NCI-H1436 treated with DMSO at 0.1 percent for 48 hours (cell line): ENCODE measurements at regions not wholly inside any gene's neighbourhood (a gene's known extent, or its start where the extent isn't known, plus 50 kb on each side); places are given as distances from the start of the nearest gene placed in this dataset.
"Not testable (repeated sequence)": the region's sequence is repeated elsewhere in the genome, so short reads cannot be mapped to it uniquely, and the experiment has no call there.

ENCODE experiments used
- DNase-seq: peaks from one replicate; lab custom pipeline; 2025; lab: John Stamatoyannopoulos, UW

GRCh38 chr5:103745353-103746065, 182.9 kb upstream of the NUDT12 start:
- DNase-seq = no peak

- no peak for DNase-seq
These were observed 181.6 kb upstream of the NUDT12 start for GRCh38 chr5:103744159-103744558.

GRCh38 chr5:103743421-103743820, 180.8 kb upstream of the NUDT12 start:
- DNase-seq = no peak

- DNase-seq = no peak
These were observed 179.4 kb upstream of the NUDT12 start for GRCh38 chr5:103741984-103742383.

- not testable (repeated sequence) for DNase-seq
These were observed 173.8 kb upstream of the NUDT12 start for GRCh38 chr5:103736343-103736742.

GRCh38 chr5:103724271-103724670, 161.7 kb upstream of the NUDT12 start:
- DNase-seq = no peak

- DNase-seq = no peak
These were observed 158.6 kb upstream of the NUDT12 start for GRCh38 chr5:103721183-103721582.

GRCh38 chr5:103718108-103718507, 155.5 kb upstream of the NUDT12 start:
- DNase-seq = no peak

- DNase-seq = no peak
These were observed 146.0 kb upstream of the NUDT12 start for GRCh38 chr5:103708601-103709000.

- no peak for DNase-seq
These were observed 144.5 kb upstream of the NUDT12 start for GRCh38 chr5:103706939-103707682.

GRCh38 chr5:103703617-103704016, 141.0 kb upstream of the NUDT12 start:
- no peak for DNase-seq

GRCh38 chr5:103693517-103693916, 130.9 kb upstream of the NUDT12 start:
- no peak for DNase-seq

GRCh38 chr5:103690676-103691075, 128.1 kb upstream of the NUDT12 start:
- DNase-seq = peak; percentile 56

- no peak for DNase-seq
These were observed 117.3 kb upstream of the NUDT12 start for GRCh38 chr5:103679873-103680272.

GRCh38 chr5:103676198-103676597, 113.6 kb upstream of the NUDT12 start:
- DNase-seq = not testable (repeated sequence)

- no peak for DNase-seq
These were observed 112.2 kb upstream of the NUDT12 start for GRCh38 chr5:103674739-103675138.

- peak; percentile 100 for DNase-seq
These were observed 111.7 kb upstream of the NUDT12 start for GRCh38 chr5:103674251-103674650.

GRCh38 chr5:103669615-103670014, 107.0 kb upstream of the NUDT12 start:
- DNase-seq = peak; percentile 95

GRCh38 chr5:103668281-103668680, 105.7 kb upstream of the NUDT12 start:
- DNase-seq = peak; percentile 36

GRCh38 chr5:103667068-103667467, 104.5 kb upstream of the NUDT12 start:
- no peak for DNase-seq

GRCh38 chr5:103657301-103657700, 94.7 kb upstream of the NUDT12 start:
- DNase-seq = no peak

GRCh38 chr5:103648086-103648485, 85.5 kb upstream of the NUDT12 start:
- no peak for DNase-seq
